ENCODE measurements at regions not wholly inside any gene's neighbourhood (a gene's known extent, or its start where the extent isn't known, plus 50 kb on each side); places are given as distances from the start of the nearest gene placed in this dataset.

DNA sequence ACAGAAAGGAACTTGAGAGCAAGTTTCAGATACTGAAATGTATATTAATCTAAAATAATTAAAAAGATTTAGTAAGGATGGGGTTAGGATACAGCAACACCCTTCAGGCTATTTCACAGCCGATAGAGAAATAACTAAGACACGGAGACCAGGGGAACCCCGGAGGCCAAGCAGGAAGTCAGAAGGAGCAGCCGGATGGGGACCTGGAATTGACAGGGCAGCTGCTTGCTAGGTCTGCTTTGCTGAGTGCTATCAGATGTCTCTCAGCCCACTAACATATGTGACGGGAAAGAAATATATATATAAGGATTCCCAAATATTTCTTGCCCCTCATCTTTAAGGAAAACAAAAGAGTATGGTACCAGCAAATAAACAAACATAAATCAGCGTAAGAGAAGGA lies 154.1 kb upstream of the CDH5 start:
- TF ChIP-seq, protein P1, sequence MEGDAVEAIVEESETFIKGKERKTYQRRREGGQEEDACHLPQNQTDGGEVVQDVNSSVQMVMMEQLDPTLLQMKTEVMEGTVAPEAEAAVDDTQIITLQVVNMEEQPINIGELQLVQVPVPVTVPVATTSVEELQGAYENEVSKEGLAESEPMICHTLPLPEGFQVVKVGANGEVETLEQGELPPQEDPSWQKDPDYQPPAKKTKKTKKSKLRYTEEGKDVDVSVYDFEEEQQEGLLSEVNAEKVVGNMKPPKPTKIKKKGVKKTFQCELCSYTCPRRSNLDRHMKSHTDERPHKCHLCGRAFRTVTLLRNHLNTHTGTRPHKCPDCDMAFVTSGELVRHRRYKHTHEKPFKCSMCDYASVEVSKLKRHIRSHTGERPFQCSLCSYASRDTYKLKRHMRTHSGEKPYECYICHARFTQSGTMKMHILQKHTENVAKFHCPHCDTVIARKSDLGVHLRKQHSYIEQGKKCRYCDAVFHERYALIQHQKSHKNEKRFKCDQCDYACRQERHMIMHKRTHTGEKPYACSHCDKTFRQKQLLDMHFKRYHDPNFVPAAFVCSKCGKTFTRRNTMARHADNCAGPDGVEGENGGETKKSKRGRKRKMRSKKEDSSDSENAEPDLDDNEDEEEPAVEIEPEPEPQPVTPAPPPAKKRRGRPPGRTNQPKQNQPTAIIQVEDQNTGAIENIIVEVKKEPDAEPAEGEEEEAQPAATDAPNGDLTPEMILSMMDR (IDR thresholded peaks at IDR 0.05) = no peak
- TF ChIP-seq POLR2A (IDR thresholded peaks at IDR 0.05) = no peak

All from uterus (tissue), 2 donors.